CD14-positive monocyte (primary cell): ENCODE measurements at regions not wholly inside any gene's neighbourhood (a gene's known extent, or its start where the extent isn't known, plus 50 kb on each side); places are given as distances from the start of the nearest gene placed in this dataset.

Experiments used
- DNase-seq, 3 donors: peaks; one replicate each; pipeline ENCODE4 v3.0.0-alpha.2; 2011 to 2022
- H2AFZ ChIP-seq: 2 replicates; pipeline ENCODE4 v1.6.0; 2012; ENCODE audit warnings: mild to moderate bottlenecking, low read depth, low read length, inconsistent platforms; ENCODE audit not compliant: insufficient read depth, poor library complexity, severe bottlenecking
- H3K27ac ChIP-seq, 2 donors: 1 replicate in 1 of 2; 2 replicates in 1 of 2; pipeline ENCODE4 v1.5.1; 2012 to 2013; ENCODE audit warnings: low read length in 2 of 2, control low read depth in 1 of 2, inconsistent platforms in 1 of 2, low read depth in 1 of 2, mild to moderate bottlenecking in 1 of 2
- H3K27me3 ChIP-seq, 2 donors: one replicate each; pipeline versions ENCODE4 v1.6.0 to v1.6.1; 2011 to 2013; ENCODE audit warnings: low read length in 2 of 2; ENCODE audit not compliant: control insufficient read depth in 2 of 2, insufficient read depth in 2 of 2
- H3K36me3 ChIP-seq, 2 donors: replicated peaks in 1 of 2; 1 replicate in 1 of 2; 2 replicates in 1 of 2; pipeline versions ENCODE4 v1.5.1 to v1.6.1; 2012 to 2013; ENCODE audit warnings: low read length in 2 of 2, control low read depth in 1 of 2, inconsistent platforms in 1 of 2, mild to moderate bottlenecking in 1 of 2; ENCODE audit not compliant: insufficient read depth in 2 of 2, control insufficient read depth in 1 of 2
- H3K4me1 ChIP-seq, 2 donors: 1 replicate in 1 of 2; 2 replicates in 1 of 2; pipeline versions ENCODE4 v1.5.1 to v1.6.1; 2012 to 2013; ENCODE audit warnings: low read length in 2 of 2, control low read depth in 1 of 2, inconsistent platforms in 1 of 2, mild to moderate bottlenecking in 1 of 2, moderate library complexity in 1 of 2; ENCODE audit not compliant: insufficient read depth in 2 of 2, control insufficient read depth in 1 of 2
- H3K4me2 ChIP-seq: replicated peaks from 2 replicates; pipeline ENCODE3; 2012; ENCODE audit warnings: low read length, moderate library complexity, mild to moderate bottlenecking; ENCODE audit not compliant: poor library complexity, severe bottlenecking; ENCODE audit errors: extremely low read depth
- H3K4me3 ChIP-seq, 3 experiments: fragments of 200-600 bp in 1 of 3; sonication (generic) in 1 of 3; replicated peaks in 1 of 3; 1 replicate in 2 of 3; 2 replicates in 1 of 3; pipeline ENCODE4 v1.5.1; 2011 to 2013; ENCODE audit warnings: low read length in 3 of 3, mild to moderate bottlenecking in 3 of 3, control low read depth in 2 of 3, low read depth in 2 of 3, inconsistent platforms in 1 of 3, moderate library complexity in 1 of 3
- H3K79me2 ChIP-seq: 2 replicates; pipeline ENCODE4 v1.6.0; 2012; ENCODE audit warnings: mild to moderate bottlenecking, control low read depth, inconsistent platforms, low read length, moderate library complexity; ENCODE audit not compliant: insufficient read depth
- H3K9ac ChIP-seq: 2 replicates; pipeline ENCODE4 v1.6.0; 2017; ENCODE audit warnings: low read length, mild to moderate bottlenecking; ENCODE audit not compliant: insufficient read depth, poor library complexity, severe bottlenecking
- H3K9me3 ChIP-seq, 2 donors: replicated peaks in 1 of 2; 1 replicate in 1 of 2; 2 replicates in 1 of 2; pipeline versions ENCODE4 v1.5.1 to v1.6.1; 2012 to 2013; ENCODE audit warnings: low read length in 2 of 2, control low read depth in 1 of 2; ENCODE audit not compliant: control insufficient read depth in 1 of 2, insufficient read depth in 1 of 2
- H4K20me1 ChIP-seq: 2 replicates; pipeline ENCODE4 v1.6.0; 2012; ENCODE audit warnings: mild to moderate bottlenecking, low read length, control low read depth, moderate library complexity; ENCODE audit not compliant: insufficient read depth
- H3K27ac Mint-ChIP-seq, 7 donors: one replicate each; pipeline ENCODE4 v1.8.0; 2020; ENCODE audit warnings: mild to moderate bottlenecking in 7 of 7, mixed read lengths in 7 of 7, moderate library complexity in 6 of 7, inconsistent platforms in 2 of 7
- H3K27me3 Mint-ChIP-seq, 3 donors: one replicate each; pipeline ENCODE4 v1.8.0; 2021 to 2022; ENCODE audit warnings: low read depth in 3 of 3, mild to moderate bottlenecking in 3 of 3, mixed read lengths in 3 of 3, moderate library complexity in 3 of 3, inconsistent platforms in 1 of 3
- H3K36me3 Mint-ChIP-seq, 2 donors: one replicate each; pipeline ENCODE4 v1.8.0; 2020; ENCODE audit warnings: mixed read lengths in 2 of 2, inconsistent platforms in 1 of 2, mild to moderate bottlenecking in 1 of 2
- H3K4me1 Mint-ChIP-seq: one replicate; pipeline ENCODE4 v1.8.0; 2020; ENCODE audit warnings: mild to moderate bottlenecking, mixed read lengths
- H3K4me3 Mint-ChIP-seq, 2 donors: one replicate each; pipeline ENCODE4 v1.8.0; 2020; ENCODE audit warnings: mild to moderate bottlenecking in 2 of 2, mixed read lengths in 2 of 2, moderate library complexity in 1 of 2
- H3K9me3 Mint-ChIP-seq, 7 donors: one replicate each; pipeline ENCODE4 v1.8.0; 2020 to 2022; ENCODE audit warnings: mixed read lengths in 7 of 7, mild to moderate bottlenecking in 6 of 7, moderate library complexity in 6 of 7, inconsistent platforms in 2 of 7
- CTCF ChIP-seq: fragments of 200-600 bp; IDR thresholded peaks from one replicate; pipeline ENCODE4 v1.8.0; 2022; ENCODE audit warnings: antibody characterized with exemption, mild to moderate bottlenecking
- WGBS: methylation state at CpG from one replicate; pipeline ENCODE4 v1.1.5; 2013; ENCODE audit warnings: missing lambda C conversion rate; ENCODE audit not compliant: insufficient coverage; 5-methylcytosine and 5-hydroxymethylcytosine counted together
- intact Hi-C, 2 donors: fragments of 100-400 bp; cut with micrococcal nuclease; formaldehyde crosslinking; loops; one replicate each; pipeline versions ENCODE4 v1.15.0 to v1.15.1; 2023

GRCh38 chr10:3523309-3524050 is 261.5 kb downstream of the KLF6 start:
- Histone ChIP-seq H3K27me3 (no peaks in the 10 kb centered on the region), H3K4me3 (no peak overlapping the region), H3K9ac (no peak overlapping the region), H3K36me3 (no peaks in the 10 kb centered on the region), H2AFZ (no peak overlapping the region), H4K20me1 (no peaks in the 10 kb centered on the region), H3K9me3 (no peaks in the 10 kb centered on the region), H3K79me2 (no peaks in the 10 kb centered on the region), H3K4me2 (no peak overlapping the region), H3K27ac (no peak overlapping the region), H3K4me1 (no peaks in the 10 kb centered on the region)
- 86% methylated on average over 8 of the region's 13 CpGs for WGBS
- peaks cover 0 to 2% (median 2%) of the 10 kb centered on the region in 3 donors for H3K27me3 Mint-ChIP-seq
- H3K4me1 Mint-ChIP-seq = no peaks in the 10 kb centered on the region
- DNase-seq = no peak
- H3K9me3 Mint-ChIP-seq = peaks cover 5 to 16% (median 9%) of the 10 kb centered on the region in 7 donors
- no peaks in the 10 kb centered on the region for H3K36me3 Mint-ChIP-seq
- H3K27ac Mint-ChIP-seq = no peak overlapping the region
- no peak for TF ChIP-seq CTCF
- H3K4me3 Mint-ChIP-seq = no peak overlapping the region
- intact Hi-C loops = no loop called here

- peaks cover 23 to 34% (median 26%) of the 10 kb centered on the region in 7 donors for H3K9me3 Mint-ChIP-seq
- no peaks in the 10 kb centered on the region for H3K36me3 Mint-ChIP-seq
- H3K4me3 ChIP-seq = no peak overlapping the region
- H3K79me2 ChIP-seq = no peaks in the 10 kb centered on the region
- WGBS = 96% methylated on average over 13 of the region's 15 CpGs
- no peak for TF ChIP-seq CTCF
- H3K9me3 ChIP-seq = peaks cover 10 to 23% of the 10 kb centered on the region in 2 donors
- intact Hi-C loops = no loop called here
- no peak overlapping the region for H3K27ac ChIP-seq
- DNase-seq = no peak
- no peaks in the 10 kb centered on the region for H3K36me3 ChIP-seq
- peaks cover 2 to 4% (median 3%) of the 10 kb centered on the region in 3 donors for H3K27me3 Mint-ChIP-seq
- H3K9ac ChIP-seq = no peak overlapping the region
- no peaks in the 10 kb centered on the region for H3K27me3 ChIP-seq
- no peak overlapping the region for H3K4me2 ChIP-seq
- H3K27ac Mint-ChIP-seq = no peak overlapping the region
- H3K4me1 Mint-ChIP-seq = no peaks in the 10 kb centered on the region
- no peak overlapping the region for H2AFZ ChIP-seq
- no peaks in the 10 kb centered on the region for H4K20me1 ChIP-seq
- no peaks in the 10 kb centered on the region for H3K4me1 ChIP-seq
- H3K4me3 Mint-ChIP-seq = no peak overlapping the region
These were observed 268.1 kb downstream of the KLF6 start for GRCh38 chr10:3516923-3517255.
